HFF-Myc (cell line): ENCODE measurements at regions not wholly inside any gene's neighbourhood (a gene's known extent, or its start where the extent isn't known, plus 50 kb on each side); places are given as distances from the start of the nearest gene placed in this dataset.

ENCODE experiments used
- DNase-seq: peaks from one replicate; pipeline ENCODE4 v3.0.0-alpha.2; 2011; ENCODE audit warnings: low read depth; ENCODE audit errors: extremely low read depth
- H3K4me3 ChIP-seq: replicated peaks from 2 replicates; pipeline ENCODE4 v1.5.1; 2011; ENCODE audit warnings: low read depth, mild to moderate bottlenecking, control low read depth, low read length
- CTCF ChIP-seq: IDR thresholded peaks from 2 replicates; pipeline ENCODE4 v1.5.1; 2012; ENCODE audit warnings: mild to moderate bottlenecking, low read depth, low read length, control low read depth; ENCODE audit errors: missing control alignments

- DNase-seq, result no peak
- no peak for TF ChIP-seq CTCF
Observed at GRCh38 chr4:14084598-14084997, 457.1 kb upstream of the BOD1L1 start.

GRCh38 chr4:14087459-14087858, 459.9 kb upstream of the BOD1L1 start:
- DNase-seq, result no peak
- no peak for TF ChIP-seq CTCF
- no peak overlapping the region for H3K4me3 ChIP-seq

More at GRCh38 chr4:14084598-14084997, 457.1 kb upstream of the BOD1L1 start:
- no peak overlapping the region for H3K4me3 ChIP-seq

- no peak for DNase-seq
- no peak overlapping the region for H3K4me3 ChIP-seq
- no peak for TF ChIP-seq CTCF
Observed at GRCh38 chr4:14087921-14088320, 460.4 kb upstream of the BOD1L1 start.

- no peak overlapping the region for H3K4me3 ChIP-seq
- TF ChIP-seq CTCF, result no peak
Observed at GRCh38 chr4:14091531-14091930, 464.0 kb upstream of the BOD1L1 start.

GRCh38 chr4:14091966-14092365, 464.4 kb upstream of the BOD1L1 start:
- H3K4me3 ChIP-seq, result no peak overlapping the region
- TF ChIP-seq CTCF, result no peak
- no peak for DNase-seq

More at GRCh38 chr4:14091531-14091930, 464.0 kb upstream of the BOD1L1 start:
- DNase-seq, result no peak

GRCh38 chr4:14092741-14093140, 465.2 kb upstream of the BOD1L1 start:
- TF ChIP-seq CTCF, result no peak
- no peak overlapping the region for H3K4me3 ChIP-seq
- DNase-seq, result no peak

- TF ChIP-seq CTCF, result no peak
- H3K4me3 ChIP-seq, result no peak overlapping the region
- no peak for DNase-seq
Observed at GRCh38 chr4:14095831-14096230, 468.3 kb upstream of the BOD1L1 start.
